A549 (cell line): ENCODE measurements at regions not wholly inside any gene's neighbourhood (a gene's known extent, or its start where the extent isn't known, plus 50 kb on each side); places are given as distances from the start of the nearest gene placed in this dataset.
"Not testable (repeated sequence)": the region's sequence is repeated elsewhere in the genome, so short reads cannot be mapped to it uniquely, and the experiment has no call there.

Experiments used
- ATAC-seq, 2 experiments: fragments of 200-7000 bp in 1 of 2; fragments of >200 bp in 1 of 2; cut with Nextera tagmentation in 1 of 2; cut with Tn5 transposase in 1 of 2; 3 replicates each; pipeline versions ENCODE4 v1.8.0 to v1.9.1; 2018 to 2020; ENCODE audit warnings: mild to moderate bottlenecking in 1 of 2, moderate library complexity in 1 of 2
- CTCF ChIA-PET: fragments of 300-600 bp; sonication (Branson Sonifier 250); formaldehyde crosslinking; extraction: SDS; loops from one replicate; lab custom pipeline; 2021; ENCODE audit warnings: antibody characterized with exemption, inconsistent platforms; lab: Yijun Ruan, JAX
- POLR2A ChIA-PET: fragments of 350-600 bp; formaldehyde crosslinking; extraction: SDS; loops from one replicate; lab custom pipeline; 2021; ENCODE audit warnings: antibody characterized with exemption, inconsistent platforms; lab: Yijun Ruan, JAX
- DNase-seq, 2 experiments: peaks; one replicate each; pipeline versions ENCODE4 v3.0.0 to v3.0.0-alpha.2; 2011 to 2016; ENCODE audit warnings: low read depth in 1 of 2, low spot score in 1 of 2
- FAIRE-seq: peaks from 2 replicates; lab custom pipeline; 2011; peaks lifted over from hg19 to GRCh38; lab: Jason Lieb, UNC
- H3K27ac ChIP-seq, 2 experiments: fragments of >200 bp; sonication (Bioruptor Twin); formaldehyde crosslinking; 3 replicates each; pipeline ENCODE4 v1.5.1; 2016 to 2017
- H3K4me1 ChIP-seq: fragments of >200 bp; sonication (Bioruptor Twin); formaldehyde crosslinking; 3 replicates; pipeline ENCODE4 v1.6.1; 2016
- H3K4me2 ChIP-seq: fragments of >200 bp; sonication (Bioruptor Twin); formaldehyde crosslinking; 3 replicates; pipeline ENCODE4 v1.6.1; 2016
- H3K4me3 ChIP-seq: fragments of >200 bp; sonication (Bioruptor Twin); formaldehyde crosslinking; 3 replicates; pipeline ENCODE4 v1.5.1; 2016
- H3K9me3 ChIP-seq: fragments of >200 bp; sonication (Bioruptor Twin); formaldehyde crosslinking; 3 replicates; pipeline ENCODE4 v1.6.1; 2016
- WGBS: methylation state at CpG from one replicate; pipeline ENCODE4 v1.1.6; 2017; ENCODE audit errors: missing lambda C conversion rate; 5-methylcytosine and 5-hydroxymethylcytosine counted together

DNA sequence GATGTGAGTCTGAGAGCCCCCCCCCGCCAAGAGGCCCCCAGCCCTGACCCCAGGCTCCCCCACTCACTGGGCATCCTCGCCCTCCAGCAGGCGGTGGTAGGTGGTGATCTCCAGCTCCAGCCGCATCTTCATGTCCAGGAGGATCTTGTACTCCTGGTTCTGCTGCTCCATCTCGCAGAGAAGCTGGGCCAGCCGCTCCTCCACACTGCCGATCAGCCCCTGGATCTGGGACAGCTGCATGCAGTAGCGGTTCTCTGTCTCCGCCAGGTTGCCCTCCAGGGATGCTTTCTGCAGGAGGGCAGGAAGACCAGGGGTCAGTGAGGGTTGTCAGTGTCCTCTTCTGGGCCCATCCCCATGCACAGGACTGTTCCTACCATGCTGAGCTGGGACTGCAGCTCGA, 130.0 kb downstream of the TNFRSF13B start:
- H3K9me3 ChIP-seq, DNase-seq, FAIRE-seq, H3K4me3 ChIP-seq, H3K27ac ChIP-seq, ATAC-seq, POLR2A ChIA-PET, CTCF ChIA-PET, H3K4me2 ChIP-seq, H3K4me1 ChIP-seq: not testable (repeated sequence)
- no CpG with 5 or more reads among the region's 10 CpGs for WGBS

DNA sequence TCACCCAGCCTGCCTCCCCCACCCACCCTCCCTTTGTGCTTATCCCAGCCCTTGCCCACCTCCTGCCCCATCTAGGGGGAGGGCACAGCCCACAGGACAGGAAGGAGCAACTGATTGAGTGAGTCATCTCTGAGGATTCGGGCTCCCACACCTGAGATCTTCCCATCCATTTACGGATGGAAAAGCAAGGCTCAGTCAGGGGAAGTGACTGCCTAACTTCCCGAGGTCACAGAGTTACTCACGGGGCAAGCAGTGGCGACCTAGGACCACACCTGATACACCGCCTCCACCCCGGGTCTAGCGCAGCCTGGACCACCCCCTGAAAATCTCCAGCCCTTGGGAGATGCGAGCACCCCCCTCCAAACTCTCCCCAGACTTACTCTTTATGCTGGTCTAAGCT, 131.7 kb downstream of the TNFRSF13B start:
- CTCF ChIA-PET, POLR2A ChIA-PET, FAIRE-seq: not testable (repeated sequence)

DNA sequence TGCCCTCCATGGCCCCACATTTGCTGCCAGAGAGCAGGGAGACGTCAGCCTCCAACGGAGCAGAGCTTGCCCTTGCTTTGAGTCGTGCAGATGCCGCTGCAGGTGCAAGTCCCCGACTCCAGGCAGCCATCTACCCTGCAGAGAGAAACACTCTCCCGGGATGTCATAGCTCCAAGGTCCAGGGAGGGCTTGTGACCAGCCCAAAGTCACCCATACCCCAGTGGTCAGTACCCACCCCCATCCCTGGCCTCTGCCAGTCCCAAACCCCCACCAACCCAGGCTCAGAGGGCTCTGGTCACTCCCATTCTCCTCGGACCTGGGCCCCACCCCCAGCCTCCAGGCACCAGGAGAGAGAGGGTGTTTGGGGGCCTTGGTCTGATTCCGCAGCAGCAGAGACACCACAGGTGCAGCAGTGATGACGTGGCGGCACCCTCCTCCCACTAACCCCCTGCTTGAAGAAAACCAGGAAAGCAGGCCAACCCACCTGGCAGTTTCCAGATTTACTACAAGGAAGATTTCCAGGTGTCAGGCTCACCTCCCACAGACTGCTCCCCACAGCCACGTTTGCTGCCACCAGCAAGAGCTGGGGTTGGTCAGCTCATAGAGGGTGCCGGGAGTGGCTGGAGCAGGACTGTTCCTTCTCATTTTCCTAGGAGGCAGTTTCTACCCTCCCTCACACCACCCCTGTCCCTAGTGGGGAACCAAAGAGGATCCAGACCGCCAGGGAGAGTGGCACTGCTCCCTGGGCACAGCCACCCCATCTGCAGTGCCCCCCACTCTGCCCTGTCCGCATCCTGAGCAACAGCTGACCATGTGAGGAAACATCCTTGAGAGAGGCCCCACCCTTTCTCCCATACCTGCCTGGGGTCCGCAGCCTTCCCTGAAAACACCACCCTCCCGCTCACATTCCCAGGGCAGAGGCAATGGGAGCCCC, 132.4 kb downstream of the TNFRSF13B start:
- WGBS: 84% methylated on average over 4 of the region's 16 CpGs
- H3K4me1 ChIP-seq, H3K4me2 ChIP-seq, CTCF ChIA-PET, H3K4me3 ChIP-seq, POLR2A ChIA-PET, DNase-seq, H3K27ac ChIP-seq, FAIRE-seq, H3K9me3 ChIP-seq: not testable (repeated sequence)
- peak in 1 of 2 experiments; percentile 39; a peak in 3 of 6 replicates for ATAC-seq

More for the DNA sequence above, 131.7 kb downstream of the TNFRSF13B start:
- not testable (repeated sequence) for H3K4me3 ChIP-seq, H3K4me1 ChIP-seq, H3K27ac ChIP-seq, H3K4me2 ChIP-seq, DNase-seq, H3K9me3 ChIP-seq
- peak; percentile 11 to 39; a peak in 3 of 6 replicates for ATAC-seq
- 49% methylated on average over 8 of the region's 9 CpGs for WGBS

GRCh38 chr17:16838795-16839194, 133.1 kb downstream of the TNFRSF13B start:
- H3K4me3 ChIP-seq, H3K4me1 ChIP-seq, DNase-seq, CTCF ChIA-PET, FAIRE-seq, H3K27ac ChIP-seq, POLR2A ChIA-PET, H3K4me2 ChIP-seq, H3K9me3 ChIP-seq: not testable (repeated sequence)
- whole genome bisulfite sequencing: no CpG with 5 or more reads among the region's 6 CpGs
- peak in 1 of 2 experiments; percentile 37; a peak in 3 of 6 replicates for ATAC-seq

DNA sequence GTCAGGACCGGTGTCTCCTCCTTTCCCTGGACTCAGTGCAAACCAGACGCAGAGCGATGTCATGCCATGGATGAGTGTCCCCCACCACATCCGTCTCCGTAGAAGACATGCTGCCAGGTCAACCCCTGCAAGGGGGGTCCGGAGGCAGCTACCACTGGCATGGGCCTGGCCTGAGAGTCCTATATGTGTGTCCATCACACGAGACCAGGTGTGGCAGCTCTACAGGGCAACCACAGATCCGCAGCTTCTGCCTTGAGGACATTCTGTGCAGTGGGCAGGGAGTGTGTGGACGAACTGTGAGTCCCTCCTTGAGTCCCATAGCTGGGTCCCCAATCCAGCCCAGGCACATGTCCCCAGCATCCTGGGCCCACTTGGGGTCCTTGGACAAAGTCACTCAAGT, 133.6 kb downstream of the TNFRSF13B start:
- WGBS: 45% methylated on average over 4 of the region's 9 CpGs
- H3K4me2 ChIP-seq, FAIRE-seq, CTCF ChIA-PET, H3K9me3 ChIP-seq, H3K4me1 ChIP-seq, POLR2A ChIA-PET, H3K27ac ChIP-seq, DNase-seq, H3K4me3 ChIP-seq: not testable (repeated sequence)
- ATAC-seq: peak; percentile 19 to 47; a peak in 3 of 6 replicates

- CTCF ChIA-PET, DNase-seq, H3K4me1 ChIP-seq, POLR2A ChIA-PET, H3K9me3 ChIP-seq, H3K4me3 ChIP-seq, H3K27ac ChIP-seq, H3K4me2 ChIP-seq, FAIRE-seq, ATAC-seq: not testable (repeated sequence)
- 53% methylated on average over 10 of the region's 11 CpGs for WGBS
Observed at GRCh38 chr17:16837468-16838266, 134.3 kb downstream of the TNFRSF13B start.

GRCh38 chr17:16836315-16836915, 135.5 kb downstream of the TNFRSF13B start:
- H3K9me3 ChIP-seq, H3K27ac ChIP-seq, ATAC-seq, FAIRE-seq, POLR2A ChIA-PET, H3K4me3 ChIP-seq, H3K4me1 ChIP-seq, CTCF ChIA-PET, H3K4me2 ChIP-seq, DNase-seq: not testable (repeated sequence)
- WGBS: 56% methylated on average over 1 of the region's 12 CpGs

DNA sequence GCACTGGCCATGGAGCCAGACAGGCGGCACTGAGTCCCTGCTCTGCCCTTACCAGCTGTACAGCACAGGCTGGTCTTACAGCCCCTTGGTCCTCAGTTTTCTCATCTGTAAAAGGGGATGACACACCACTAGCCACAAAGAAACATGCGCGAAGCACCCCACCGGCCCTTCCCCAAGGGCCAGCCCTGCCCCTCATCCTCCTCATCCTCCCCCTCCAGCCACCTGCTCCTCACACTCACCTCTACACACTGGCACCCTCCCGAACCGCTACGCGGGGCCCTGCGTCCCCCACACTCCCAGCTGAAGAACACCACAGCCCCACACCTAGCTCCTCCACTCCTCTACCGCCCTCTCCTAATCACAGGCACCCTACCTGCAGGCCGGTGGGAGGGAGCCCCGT, 138.4 kb downstream of the TNFRSF13B start:
- H3K9me3 ChIP-seq, ATAC-seq, DNase-seq, H3K4me1 ChIP-seq, H3K4me2 ChIP-seq, H3K4me3 ChIP-seq, H3K27ac ChIP-seq, FAIRE-seq, POLR2A ChIA-PET, CTCF ChIA-PET: not testable (repeated sequence)
- 79% methylated on average over 3 of the region's 12 CpGs for WGBS

DNA sequence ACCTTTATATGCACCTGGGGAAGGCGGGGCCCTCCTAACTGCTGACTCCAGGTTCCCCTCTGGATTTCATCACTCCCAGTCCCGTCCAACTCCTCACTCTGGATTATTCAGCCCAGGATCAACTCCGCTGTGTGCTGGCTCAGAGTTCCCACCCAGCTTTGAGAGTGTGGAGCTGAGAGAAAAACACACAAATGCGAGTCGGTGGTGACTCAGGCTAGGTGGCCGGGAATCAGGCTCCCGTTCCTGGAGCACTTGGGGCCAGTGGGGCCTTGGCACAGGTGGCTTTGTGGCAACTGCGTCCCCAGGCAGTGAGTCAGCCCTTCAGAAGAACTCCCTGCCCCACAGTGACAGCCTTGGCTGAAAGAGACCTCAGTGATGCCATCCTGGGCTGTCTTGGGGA, 139.1 kb downstream of the TNFRSF13B start:
- CTCF ChIA-PET, POLR2A ChIA-PET, DNase-seq, H3K4me1 ChIP-seq, H3K9me3 ChIP-seq, FAIRE-seq, H3K27ac ChIP-seq, H3K4me3 ChIP-seq, H3K4me2 ChIP-seq: not testable (repeated sequence)
- ATAC-seq: peak; percentile 47 to 54; a peak in 5 of 6 replicates
- WGBS: 13% methylated on average over 5 of the region's 8 CpGs

DNA sequence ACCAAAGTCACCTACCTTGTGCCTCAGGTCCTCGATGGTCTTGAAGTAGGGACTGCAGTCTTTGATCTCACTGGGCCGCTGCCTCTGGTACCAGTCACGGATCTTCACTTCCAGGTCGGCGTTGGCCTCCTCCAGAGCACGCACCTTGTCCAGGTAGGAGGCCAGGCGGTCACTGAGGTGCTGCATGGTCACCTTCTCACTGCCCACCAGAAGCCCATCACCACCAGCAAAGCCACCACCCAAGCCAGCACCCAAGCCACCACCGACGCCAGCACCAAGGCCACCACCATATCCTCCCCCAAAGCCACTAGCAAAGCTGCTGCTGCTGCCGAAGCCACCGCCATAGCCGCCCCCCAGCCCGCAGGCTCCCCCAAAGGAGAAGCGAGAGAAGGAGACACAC, 139.7 kb downstream of the TNFRSF13B start:
- H3K9me3 ChIP-seq, CTCF ChIA-PET, H3K4me3 ChIP-seq, FAIRE-seq, H3K4me1 ChIP-seq, POLR2A ChIA-PET, DNase-seq, H3K4me2 ChIP-seq, H3K27ac ChIP-seq, ATAC-seq: not testable (repeated sequence)
- WGBS: 89% methylated on average over 6 of the region's 14 CpGs
